CD4-positive, alpha-beta T cell treated with Interleukin-15 for 1 hour (primary cell): ENCODE measurements at regions not wholly inside any gene's neighbourhood (a gene's known extent, or its start where the extent isn't known, plus 50 kb on each side); places are given as distances from the start of the nearest gene placed in this dataset.
"Not testable (repeated sequence)": the region's sequence is repeated elsewhere in the genome, so short reads cannot be mapped to it uniquely, and the experiment has no call there.

Experiments
- DNase-seq: peaks from one replicate; pipeline ENCODE4 v3.0.0-alpha.2; 2020

- no peak for DNase-seq
Observed at GRCh38 chr11:109695696-109696095, 273.7 kb downstream of the C11orf87 start.

DNA sequence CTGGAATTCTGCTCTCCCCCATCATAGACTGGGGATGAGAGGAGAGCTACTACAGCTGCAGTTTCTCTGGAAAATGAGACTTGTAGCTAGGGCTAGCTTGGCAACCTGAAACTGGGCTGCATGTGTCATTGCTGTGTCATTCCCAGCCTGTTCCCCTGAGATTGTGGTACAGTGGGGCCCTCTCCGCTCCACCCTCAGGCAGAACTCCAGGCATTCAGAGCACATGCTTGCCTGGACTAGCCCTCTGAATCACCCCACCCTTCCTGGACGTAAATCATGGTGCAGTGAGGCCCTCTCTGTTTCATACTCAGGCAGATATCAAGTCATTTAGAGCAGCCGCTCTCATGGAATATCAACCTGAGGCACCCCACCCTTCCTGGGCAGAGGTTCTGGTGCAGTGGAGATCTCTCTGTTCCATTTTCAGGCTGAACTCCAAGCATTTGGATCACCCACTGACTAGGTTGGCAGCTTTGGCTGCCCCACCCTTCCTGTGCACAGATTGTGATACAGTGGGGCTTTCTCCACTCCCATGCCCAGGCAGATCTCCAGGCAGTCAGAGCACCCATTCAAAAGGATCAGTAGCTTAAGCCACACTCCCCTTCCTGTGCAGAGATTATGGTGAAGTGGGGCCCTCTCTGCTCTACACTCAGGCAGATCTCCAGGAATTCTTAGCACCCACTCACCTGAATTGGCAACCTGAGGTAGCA, 274.4 kb downstream of the C11orf87 start:
- no peak for DNase-seq

- DNase-seq: no peak
Observed at GRCh38 chr11:109697140-109697843, 275.3 kb downstream of the C11orf87 start.

GRCh38 chr11:109698237-109698636, 276.2 kb downstream of the C11orf87 start:
- DNase-seq: no peak

GRCh38 chr11:109704432-109704831, 282.4 kb downstream of the C11orf87 start:
- DNase-seq: no peak

DNA sequence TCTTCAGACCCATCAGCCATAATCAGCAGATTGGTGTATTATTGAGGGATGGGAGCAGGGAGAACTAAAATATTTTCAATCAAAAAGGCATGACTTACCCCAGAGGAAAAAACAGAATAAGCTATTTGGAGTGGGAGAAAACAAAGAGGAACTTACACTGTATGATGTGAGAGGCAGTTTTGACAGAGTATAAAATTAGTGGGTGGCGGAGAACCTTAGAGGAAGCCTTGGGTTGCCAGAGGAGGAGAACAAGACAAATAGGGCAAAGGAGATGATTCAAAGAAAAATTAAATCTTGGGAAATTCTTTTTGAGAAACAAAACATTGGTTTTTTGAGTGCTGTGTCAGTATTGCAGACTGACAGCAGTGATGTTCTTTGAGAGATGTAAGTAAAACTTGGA, 285.0 kb downstream of the C11orf87 start:
- DNase-seq: no peak

DNA sequence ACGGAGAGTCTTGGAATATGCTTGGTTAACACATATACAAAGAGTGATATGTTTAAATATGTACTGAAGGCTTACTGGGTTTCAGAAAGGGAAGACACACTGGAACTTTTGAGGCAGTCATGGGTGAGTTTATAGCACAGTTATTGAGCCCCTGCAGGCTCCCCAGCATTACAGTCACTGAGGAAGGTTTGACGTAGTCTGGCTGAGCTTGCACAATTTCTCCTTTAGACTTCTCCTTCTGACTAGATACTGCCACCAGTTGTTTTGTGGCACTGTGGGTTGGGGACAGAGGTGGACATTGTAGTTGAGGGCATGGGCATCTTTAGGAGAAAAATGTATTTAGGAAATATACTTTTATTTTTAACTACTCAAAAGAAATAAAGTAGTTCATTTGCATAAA, 285.4 kb downstream of the C11orf87 start:
- no peak for DNase-seq

- no peak for DNase-seq
Observed at GRCh38 chr11:109708184-109708583, 286.2 kb downstream of the C11orf87 start.

- DNase-seq: not testable (repeated sequence)
Observed at GRCh38 chr11:109714444-109714843, 292.5 kb downstream of the C11orf87 start.

DNA sequence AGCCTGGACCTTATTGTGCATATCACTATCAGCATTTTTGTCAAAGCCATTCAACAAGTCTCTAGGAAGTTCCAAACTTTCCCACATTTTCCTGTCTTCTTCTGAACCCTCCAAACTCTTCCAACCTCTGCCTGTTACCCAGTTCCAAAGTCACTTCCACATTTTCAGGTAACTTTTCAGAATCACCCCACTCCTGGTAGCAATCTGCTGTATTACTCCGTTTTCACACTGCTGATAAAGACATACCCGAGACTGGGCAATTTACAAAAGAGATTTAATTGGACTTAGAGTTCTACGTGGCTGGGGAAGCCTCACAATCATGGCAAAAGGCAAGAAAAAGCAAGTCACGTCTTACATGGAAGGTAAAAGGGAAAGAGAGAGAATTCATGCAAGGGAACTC, 293.4 kb downstream of the C11orf87 start:
- not testable (repeated sequence) for DNase-seq

DNA sequence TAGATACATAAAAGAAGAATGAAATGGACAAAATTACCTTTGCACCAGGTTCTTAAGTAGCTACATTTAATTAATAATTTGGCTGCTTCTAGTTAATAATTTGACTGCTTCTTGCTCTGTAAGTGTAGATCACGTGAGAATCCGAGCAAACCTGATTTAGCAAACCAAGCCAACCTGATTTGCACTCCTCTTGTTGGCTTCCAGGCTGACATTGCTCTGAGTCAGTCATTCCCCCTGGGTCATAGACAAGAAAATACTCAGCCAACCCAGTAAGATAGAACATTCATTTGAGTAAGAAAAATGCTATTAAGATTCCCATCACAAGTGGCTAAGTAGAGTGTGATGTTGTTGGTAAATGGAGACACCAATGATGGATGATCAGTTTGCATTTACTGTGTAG, 304.1 kb downstream of the C11orf87 start:
- no peak for DNase-seq

DNA sequence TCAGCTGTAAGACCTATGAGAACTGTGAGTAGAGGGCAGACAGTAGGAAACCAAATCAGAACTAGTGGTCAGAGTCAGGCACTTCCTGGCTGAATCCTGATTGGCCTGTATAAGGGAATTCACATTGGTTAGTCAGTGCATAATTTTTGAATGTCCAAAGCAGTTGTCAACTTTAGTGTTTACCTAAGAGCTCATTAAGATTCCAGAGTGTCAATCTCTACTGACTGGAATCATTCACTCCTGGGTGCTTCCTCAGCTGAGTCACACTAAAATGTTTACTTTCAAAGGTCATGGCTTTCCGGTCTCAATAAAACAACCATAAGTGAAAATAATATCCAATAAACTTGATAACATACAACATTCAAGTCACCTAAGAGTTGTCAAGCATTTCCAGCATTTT, 306.1 kb downstream of the C11orf87 start:
- no peak for DNase-seq

DNA sequence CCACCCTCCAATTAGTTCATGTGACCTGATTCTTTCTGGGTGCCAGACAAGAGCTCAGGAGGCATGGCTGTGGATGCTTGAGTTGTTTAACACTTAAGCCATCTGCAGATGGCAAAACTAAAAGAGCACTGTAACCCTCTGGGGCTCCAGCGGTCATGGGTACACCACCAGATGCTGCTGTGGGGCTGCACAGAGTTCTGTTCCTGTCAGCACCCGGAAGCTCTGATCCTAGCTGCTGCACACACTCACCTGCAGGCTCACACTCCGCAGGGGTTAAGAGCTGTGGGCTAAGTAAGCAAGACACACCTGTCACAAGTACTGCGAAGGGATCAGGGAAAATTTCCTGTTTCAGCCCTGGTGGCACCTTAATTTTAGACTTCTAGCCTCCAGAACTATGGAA, 307.8 kb downstream of the C11orf87 start:
- DNase-seq: no peak

DNA sequence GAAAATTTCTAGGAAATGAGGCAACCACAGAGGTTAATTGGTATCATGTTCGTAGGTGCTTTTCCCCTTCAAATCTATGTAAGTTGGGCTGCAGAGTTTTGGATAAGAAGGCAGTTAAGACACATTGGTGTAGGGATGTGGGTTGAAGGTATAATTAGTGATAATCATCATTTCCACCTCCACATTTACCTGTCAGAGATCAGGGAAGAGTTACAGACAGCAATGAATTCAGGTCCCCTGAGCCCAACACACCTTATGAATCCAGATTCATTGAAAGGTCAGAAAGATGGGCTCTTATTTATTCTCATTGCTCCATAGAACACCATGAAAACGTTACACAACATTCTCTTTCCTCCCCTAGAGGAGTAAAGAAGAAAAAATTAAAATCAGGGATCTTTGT, 308.7 kb downstream of the C11orf87 start:
- no peak for DNase-seq

GRCh38 chr11:109731451-109731850, 309.5 kb downstream of the C11orf87 start:
- DNase-seq: no peak

DNA sequence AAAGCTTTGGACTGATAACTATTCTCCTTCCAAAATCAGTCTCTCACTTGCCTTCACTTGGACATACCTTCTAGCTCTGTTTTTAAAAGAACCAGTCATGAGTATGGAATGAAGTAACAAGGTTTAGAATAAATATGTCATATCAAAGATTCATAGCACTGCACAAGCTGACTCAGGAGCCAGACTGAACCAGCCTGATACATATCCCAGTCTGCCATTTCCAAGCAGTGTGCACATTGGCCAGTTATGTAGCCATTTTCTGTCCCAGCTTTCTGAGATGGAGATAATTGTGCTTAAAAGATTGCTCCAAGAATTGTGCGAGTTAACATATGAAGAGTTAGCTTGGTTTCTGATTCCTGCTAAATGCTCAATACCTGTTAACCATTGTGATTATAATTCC, 311.3 kb downstream of the C11orf87 start:
- DNase-seq: no peak

DNA sequence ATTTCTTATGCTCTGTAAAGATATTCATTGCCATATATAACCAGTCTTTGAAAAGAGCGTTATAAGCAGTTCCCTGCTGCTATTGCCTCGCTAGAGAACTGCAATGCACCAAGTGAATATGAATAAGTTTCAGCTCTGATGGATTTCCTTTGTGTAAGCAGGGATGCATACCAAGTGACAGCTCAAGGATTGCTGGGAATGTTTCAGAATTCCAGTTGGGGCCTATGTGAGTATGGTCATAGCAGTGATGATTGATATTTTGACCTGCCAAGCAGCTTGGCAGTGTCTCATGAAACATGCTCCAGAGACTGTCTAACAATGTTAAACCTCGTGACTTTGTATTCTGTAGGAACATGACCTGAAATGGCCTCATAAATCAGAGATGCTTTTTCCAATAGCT, 312.6 kb downstream of the C11orf87 start:
- no peak for DNase-seq

- DNase-seq: no peak
Observed at GRCh38 chr11:109735128-109735527, 313.1 kb downstream of the C11orf87 start.

DNA sequence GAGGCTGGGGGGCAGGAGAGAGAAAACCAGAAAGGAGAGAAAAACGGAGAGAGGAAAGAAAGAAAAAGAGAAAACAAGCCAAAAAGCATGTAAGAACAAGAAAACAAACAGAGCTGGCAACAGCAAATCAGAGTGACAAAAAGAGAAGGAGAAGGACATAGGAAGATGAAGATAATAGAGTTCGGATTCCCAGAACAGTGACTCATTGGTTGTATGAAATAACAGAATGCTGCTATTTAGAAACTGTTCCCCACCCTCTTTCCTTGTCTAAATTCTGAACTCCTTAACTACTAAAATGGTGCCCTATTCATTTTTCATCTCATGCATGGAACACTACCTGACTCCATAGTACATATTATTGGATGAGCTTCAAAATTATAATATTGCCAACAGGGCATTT, 317.4 kb downstream of the C11orf87 start:
- no peak for DNase-seq

GRCh38 chr11:109745996-109746625, 324.1 kb downstream of the C11orf87 start:
- DNase-seq: no peak

GRCh38 chr11:109747839-109748238, 325.8 kb downstream of the C11orf87 start:
- peak; percentile 24 for DNase-seq

GRCh38 chr11:109749476-109749875, 327.5 kb downstream of the C11orf87 start:
- no peak for DNase-seq

GRCh38 chr11:109750964-109751363, 329.0 kb downstream of the C11orf87 start:
- DNase-seq: no peak

GRCh38 chr11:109752212-109752825, 330.3 kb downstream of the C11orf87 start:
- DNase-seq: no peak
